Stimulated activated CD4-positive, alpha-beta T cell treated with anti-CD3 and anti-CD28 coated beads, Interleukin-2, amount 100 ng/mL, for 24 hours (primary cell): ENCODE measurements at regions not wholly inside any gene's neighbourhood (a gene's known extent, or its start where the extent isn't known, plus 50 kb on each side); places are given as distances from the start of the nearest gene placed in this dataset.
"Not testable (repeated sequence)": the region's sequence is repeated elsewhere in the genome, so short reads cannot be mapped to it uniquely, and the experiment has no call there.

Source experiments
- DNase-seq, 2 donors: peaks; one replicate each; pipeline ENCODE4 v3.0.0-alpha.2; 2020

GRCh38 chr2:172262486-172262885, 159.8 kb upstream of the DLX2 start:
- DNase-seq, result no peak

- DNase-seq, result not testable (repeated sequence)
These were observed 162.1 kb upstream of the DLX2 start for GRCh38 chr2:172264820-172265219.

- DNase-seq, result not testable (repeated sequence)
These were observed 157.7 kb upstream of the ITGA6 start for GRCh38 chr2:172269507-172270244.

GRCh38 chr2:172270278-172271079, 156.9 kb upstream of the ITGA6 start:
- DNase-seq, result peak in 1 of 2 donors; percentile 13

- no peak for DNase-seq
These were observed 153.3 kb upstream of the ITGA6 start for GRCh38 chr2:172273910-172274571.

GRCh38 chr2:172275239-172275638, 152.1 kb upstream of the ITGA6 start:
- no peak for DNase-seq

GRCh38 chr2:172276961-172277360, 150.4 kb upstream of the ITGA6 start:
- no peak for DNase-seq

GRCh38 chr2:172278667-172279066, 148.7 kb upstream of the ITGA6 start:
- DNase-seq, result no peak

GRCh38 chr2:172279214-172279613, 148.2 kb upstream of the ITGA6 start:
- no peak for DNase-seq

GRCh38 chr2:172279813-172280212, 147.6 kb upstream of the ITGA6 start:
- DNase-seq, result no peak

- DNase-seq, result no peak
These were observed 146.6 kb upstream of the ITGA6 start for GRCh38 chr2:172280571-172281361.

- DNase-seq, result no peak
These were observed 145.5 kb upstream of the ITGA6 start for GRCh38 chr2:172281648-172282570.

GRCh38 chr2:172282944-172283343, 144.4 kb upstream of the ITGA6 start:
- DNase-seq, result no peak

GRCh38 chr2:172283476-172283875, 143.9 kb upstream of the ITGA6 start:
- no peak for DNase-seq

- DNase-seq, result no peak
These were observed 143.2 kb upstream of the ITGA6 start for GRCh38 chr2:172284209-172284608.

GRCh38 chr2:172285010-172285621, 142.3 kb upstream of the ITGA6 start:
- no peak for DNase-seq

GRCh38 chr2:172285760-172286159, 141.6 kb upstream of the ITGA6 start:
- DNase-seq, result no peak

- DNase-seq, result no peak
These were observed 140.2 kb upstream of the ITGA6 start for GRCh38 chr2:172287190-172287589.

- DNase-seq, result no peak
These were observed 139.6 kb upstream of the ITGA6 start for GRCh38 chr2:172287605-172288315.

GRCh38 chr2:172288603-172289002, 138.8 kb upstream of the ITGA6 start:
- peak in 1 of 2 donors; percentile 29 for DNase-seq

- DNase-seq, result no peak
These were observed 133.4 kb upstream of the ITGA6 start for GRCh38 chr2:172293952-172294351.
